22Rv1 (cell line): ENCODE measurements at regions not wholly inside any gene's neighbourhood (a gene's known extent, or its start where the extent isn't known, plus 50 kb on each side); places are given as distances from the start of the nearest gene placed in this dataset.

ENCODE experiments used
- H3K27ac ChIP-seq: fragments of 450-650 bp; 2 replicates; pipeline ENCODE4 v1.5.1; 2017
- ZFX ChIP-seq: fragments of 450-650 bp; IDR thresholded peaks from 2 replicates; pipeline ENCODE4 v1.6.1; 2017; ENCODE audit warnings: antibody characterized with exemption, borderline replicate concordance
- TF ChIP-seq, protein P1 (sequence below): fragments of 450-650 bp; IDR thresholded peaks from 2 replicates; pipeline ENCODE4 v1.5.1; 2017; ENCODE audit warnings: mild to moderate bottlenecking

DNA sequence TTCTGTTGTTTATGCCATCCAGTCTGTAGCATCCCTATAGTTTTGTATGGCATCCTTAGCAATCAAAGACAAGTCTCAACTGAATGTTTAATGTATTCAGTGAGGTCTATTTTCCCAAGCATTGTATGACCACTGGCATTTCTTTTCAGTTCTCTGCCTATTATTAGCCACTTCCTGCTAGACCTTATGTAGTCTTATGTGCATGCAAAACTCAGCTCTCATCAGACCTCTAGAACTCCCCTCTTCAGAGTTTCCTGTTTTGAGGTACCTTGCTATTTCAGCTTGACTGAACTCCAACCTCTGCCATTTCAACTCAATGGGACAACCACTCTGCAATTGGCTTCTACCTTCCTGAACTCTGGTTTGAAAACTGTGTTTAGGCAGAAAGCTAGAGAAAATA, 113.2 kb downstream of the SLC25A46 start:
- H3K27ac ChIP-seq, result no peak overlapping the region
- TF ChIP-seq ZFX, result no peak
- TF ChIP-seq, protein P1, sequence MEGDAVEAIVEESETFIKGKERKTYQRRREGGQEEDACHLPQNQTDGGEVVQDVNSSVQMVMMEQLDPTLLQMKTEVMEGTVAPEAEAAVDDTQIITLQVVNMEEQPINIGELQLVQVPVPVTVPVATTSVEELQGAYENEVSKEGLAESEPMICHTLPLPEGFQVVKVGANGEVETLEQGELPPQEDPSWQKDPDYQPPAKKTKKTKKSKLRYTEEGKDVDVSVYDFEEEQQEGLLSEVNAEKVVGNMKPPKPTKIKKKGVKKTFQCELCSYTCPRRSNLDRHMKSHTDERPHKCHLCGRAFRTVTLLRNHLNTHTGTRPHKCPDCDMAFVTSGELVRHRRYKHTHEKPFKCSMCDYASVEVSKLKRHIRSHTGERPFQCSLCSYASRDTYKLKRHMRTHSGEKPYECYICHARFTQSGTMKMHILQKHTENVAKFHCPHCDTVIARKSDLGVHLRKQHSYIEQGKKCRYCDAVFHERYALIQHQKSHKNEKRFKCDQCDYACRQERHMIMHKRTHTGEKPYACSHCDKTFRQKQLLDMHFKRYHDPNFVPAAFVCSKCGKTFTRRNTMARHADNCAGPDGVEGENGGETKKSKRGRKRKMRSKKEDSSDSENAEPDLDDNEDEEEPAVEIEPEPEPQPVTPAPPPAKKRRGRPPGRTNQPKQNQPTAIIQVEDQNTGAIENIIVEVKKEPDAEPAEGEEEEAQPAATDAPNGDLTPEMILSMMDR, result no peak

DNA sequence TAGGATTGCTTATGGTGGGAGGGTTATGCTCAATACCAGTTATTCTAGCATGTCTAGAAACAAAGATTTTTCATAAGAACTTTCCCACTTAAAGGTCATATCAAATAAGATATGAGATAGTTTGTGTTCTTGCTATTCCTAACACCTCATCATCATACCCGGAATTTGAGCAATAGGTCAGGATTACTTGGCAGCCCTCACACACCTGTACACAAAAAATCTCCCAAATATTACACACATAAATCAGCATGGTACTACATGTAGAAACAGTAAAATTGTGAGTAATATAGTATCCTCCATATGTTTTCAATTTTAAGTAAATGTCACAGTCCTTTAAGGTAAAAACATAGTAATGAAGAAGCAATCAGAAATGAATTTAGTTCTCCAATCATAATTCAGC, 113.7 kb downstream of the SLC25A46 start:
- TF ChIP-seq ZFX, result no peak
- TF ChIP-seq, protein P1, result no peak
- H3K27ac ChIP-seq, result no peak overlapping the region

DNA sequence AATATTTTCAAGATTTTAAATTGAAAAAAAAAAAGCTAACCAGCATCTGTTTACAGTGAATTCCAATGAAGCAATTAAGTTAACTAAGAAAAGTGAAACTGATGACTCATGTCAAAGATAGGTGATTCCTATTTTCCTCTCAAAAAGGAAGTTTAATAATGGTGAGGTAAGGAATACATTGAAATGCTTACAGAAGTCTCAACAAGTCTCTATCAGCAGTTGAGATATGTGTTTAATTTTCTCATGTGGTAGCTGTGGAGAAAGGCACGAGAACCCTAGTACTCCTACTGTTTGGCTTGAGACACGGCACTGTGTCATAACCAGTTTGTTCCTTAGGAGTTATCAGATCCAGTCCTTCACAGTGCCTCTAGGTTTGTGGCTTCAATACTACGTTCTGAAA, 114.5 kb downstream of the SLC25A46 start:
- no peak for TF ChIP-seq ZFX
- TF ChIP-seq, protein P1, result no peak

DNA sequence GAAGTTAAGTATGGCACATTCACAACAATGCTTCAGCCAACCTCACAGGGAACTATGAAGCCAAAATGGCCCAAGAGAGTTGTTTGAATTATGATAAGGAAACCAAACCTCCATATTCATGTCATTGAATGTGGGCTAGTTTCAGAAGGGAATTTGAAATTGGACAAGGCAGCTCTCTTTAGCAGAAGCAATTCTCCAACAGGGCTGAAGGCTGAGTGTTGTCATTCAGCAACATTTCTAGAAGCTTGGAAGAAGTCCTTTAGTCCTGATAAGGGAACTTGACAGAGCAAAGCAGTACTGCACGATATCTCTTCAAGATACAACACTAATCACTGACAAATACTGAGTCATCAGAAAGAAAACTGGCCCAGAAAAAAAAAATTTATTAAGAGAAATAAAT, 115.4 kb downstream of the SLC25A46 start:
- no peak overlapping the region for H3K27ac ChIP-seq
- TF ChIP-seq, protein P1, result no peak
- no peak for TF ChIP-seq ZFX

More for the DNA sequence above, 114.5 kb downstream of the SLC25A46 start:
- no peak overlapping the region for H3K27ac ChIP-seq

DNA sequence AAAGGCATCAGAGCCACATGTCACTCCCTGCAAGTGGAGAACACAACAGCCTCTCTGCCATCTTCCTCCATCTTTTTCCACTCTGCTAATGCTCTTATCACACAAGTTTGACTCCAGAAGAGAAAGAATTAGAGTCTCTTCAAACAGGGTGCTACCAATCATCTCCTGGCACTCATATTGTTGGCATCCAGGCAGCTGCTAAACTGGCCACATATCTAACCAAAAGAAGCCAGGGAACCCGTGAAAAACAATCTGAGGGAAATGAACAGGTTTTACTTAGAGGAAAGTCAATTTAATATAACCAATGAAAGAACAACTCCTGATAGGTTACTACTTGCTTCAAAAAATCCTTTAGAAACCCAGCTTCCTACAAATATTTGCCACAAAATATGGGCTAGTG, 117.2 kb downstream of the SLC25A46 start:
- no peak for TF ChIP-seq ZFX
- TF ChIP-seq, protein P1, result no peak
- H3K27ac ChIP-seq, result no peak overlapping the region

DNA sequence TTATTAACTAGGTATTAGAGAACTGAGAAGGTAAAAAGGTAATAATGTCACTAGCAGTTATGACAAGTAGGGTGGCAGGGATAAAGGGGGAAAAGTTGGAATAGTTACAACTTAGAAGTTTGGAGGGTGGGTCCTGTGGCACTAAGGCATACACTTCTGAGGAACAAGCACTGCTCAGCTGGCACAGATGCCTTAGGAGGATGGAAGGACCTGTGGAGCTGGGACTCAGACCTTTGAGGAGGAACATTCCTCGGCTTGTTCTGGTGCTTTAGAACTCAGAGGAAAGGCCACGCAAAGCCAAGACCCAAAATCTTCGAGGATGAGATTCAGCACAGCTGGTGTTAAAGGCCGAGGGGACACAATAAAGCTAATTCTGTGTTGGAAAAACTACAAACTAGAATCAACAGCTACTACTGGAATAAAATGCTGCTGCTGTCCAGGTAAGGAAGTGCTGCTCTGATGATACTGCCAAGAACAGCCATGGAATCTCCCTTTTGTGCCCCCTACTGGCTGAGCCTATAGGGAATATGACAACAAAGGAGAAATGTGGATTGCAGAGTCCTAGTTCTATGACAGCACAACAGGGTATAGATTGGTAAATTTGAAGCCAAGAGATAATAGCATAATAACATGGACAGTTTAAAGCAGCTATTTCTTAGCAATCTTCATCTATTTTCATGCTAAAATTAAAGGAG, 126.7 kb downstream of the SLC25A46 start:
- no peak for TF ChIP-seq ZFX
- TF ChIP-seq, protein P1, result peak; percentile 83
- H3K27ac ChIP-seq, result no peak overlapping the region

DNA sequence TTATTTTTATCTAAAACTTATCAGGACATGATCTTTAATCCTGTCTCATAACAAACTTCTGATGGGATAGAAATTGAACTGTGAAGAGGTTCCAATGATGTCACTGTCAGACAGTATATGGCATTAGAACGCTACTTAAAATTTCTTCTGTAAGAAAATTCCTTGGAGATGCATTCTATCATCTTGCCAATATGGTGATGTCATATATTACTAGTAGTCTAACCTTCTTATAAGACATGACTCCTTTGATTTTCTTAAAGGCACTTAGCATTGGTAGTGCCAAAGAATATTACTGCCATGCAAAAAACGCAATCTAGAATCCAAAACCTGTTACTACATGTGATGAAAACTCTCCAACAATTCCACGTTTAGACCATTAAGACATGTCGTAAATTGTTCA, 131.1 kb downstream of the SLC25A46 start:
- no peak overlapping the region for H3K27ac ChIP-seq
- TF ChIP-seq, protein P1, result no peak
- no peak for TF ChIP-seq ZFX
